Right ventricle myocardium inferior (tissue), 1 donor: ENCODE measurements at regions not wholly inside any gene's neighbourhood (a gene's known extent, or its start where the extent isn't known, plus 50 kb on each side); places are given as distances from the start of the nearest gene placed in this dataset.
"Not testable (repeated sequence)": the region's sequence is repeated elsewhere in the genome, so short reads cannot be mapped to it uniquely, and the experiment has no call there.

Experiments used
- ATAC-seq: fragments of 200-7000 bp; cut with Tn5 transposase; one replicate; pipeline ENCODE4 v1.9.1; 2020; ENCODE audit warnings: mild to moderate bottlenecking, moderate library complexity
- DNase-seq: peaks from one replicate; pipeline ENCODE4 v3.0.0; 2021; ENCODE audit errors: missing footprints
- intact Hi-C: fragments of 100-400 bp; cut with DNase I; formaldehyde crosslinking; loops from one replicate; pipeline ENCODE4 v1.11.0; 2022
- donor health status: DM: no; HTN: yes; CAD: no; lungs with severe emphysema.

- DNase-seq (no peak), ATAC-seq (no peak)
- intact Hi-C loops: loop anchor here (5.0 kb wide), 1 partner anchor 1509 kb away; the partner anchor contains the start of gene INPP4B
These were observed 117.5 kb downstream of the ZNF330 start for GRCh38 chr4:141338238-141338637.

GRCh38 chr4:141339391-141339790 is 118.7 kb downstream of the ZNF330 start:
- no peak for DNase-seq
- intact Hi-C loops: loop anchor here (5.0 kb wide), 1 partner anchor 1508 kb away; the partner anchor contains the start of gene INPP4B
- no peak for ATAC-seq

- intact Hi-C loops: loop anchor here (5.0 to 10.0 kb wide), 2 partner anchors 305 to 1507 kb away; partner anchors contain the start of gene INPP4B
- ATAC-seq (no peak), DNase-seq (no peak)
These were observed 119.3 kb downstream of the ZNF330 start for GRCh38 chr4:141339966-141340365.

GRCh38 chr4:141340458-141340857 is 119.8 kb downstream of the ZNF330 start:
- intact Hi-C loops: loop anchor here (10.0 kb wide), 1 partner anchor 304 kb away; no protein-coding TSS in a partner anchor
- DNase-seq (no peak), ATAC-seq (no peak)

- intact Hi-C loops: loop anchor here (5.0 to 10.0 kb wide), 2 partner anchors 299 to 366 kb away; no protein-coding TSS in a partner anchor
- DNase-seq: no peak
- peak; percentile 65 for ATAC-seq
These were observed 125.4 kb downstream of the ZNF330 start for GRCh38 chr4:141346144-141346543.

- intact Hi-C loops: loop anchor here (5.0 to 10.0 kb wide), 2 partner anchors 297 to 365 kb away; no protein-coding TSS in a partner anchor
These were observed 127.0 kb downstream of the ZNF330 start for GRCh38 chr4:141347684-141348083.

GRCh38 chr4:141348125-141348524 is 127.4 kb downstream of the ZNF330 start:
- intact Hi-C loops: loop anchor here (5.0 to 10.0 kb wide), 2 partner anchors 297 to 364 kb away; no protein-coding TSS in a partner anchor
- ATAC-seq (no peak), DNase-seq (no peak)

More at GRCh38 chr4:141347684-141348083, 127.0 kb downstream of the ZNF330 start:
- no peak for ATAC-seq
- no peak for DNase-seq

GRCh38 chr4:141348573-141348972 is 127.9 kb downstream of the ZNF330 start:
- intact Hi-C loops: loop anchor here (5.0 to 10.0 kb wide), 2 partner anchors 296 to 364 kb away; no protein-coding TSS in a partner anchor
- no peak for ATAC-seq
- DNase-seq: no peak

- intact Hi-C loops: loop anchor here (5.0 to 10.0 kb wide), 2 partner anchors 296 to 363 kb away; no protein-coding TSS in a partner anchor
- no peak for DNase-seq
These were observed 128.5 kb downstream of the ZNF330 start for GRCh38 chr4:141349236-141349635.

GRCh38 chr4:141350122-141350905 is 129.6 kb downstream of the ZNF330 start:
- intact Hi-C loops: no loop called here

More at GRCh38 chr4:141349236-141349635, 128.5 kb downstream of the ZNF330 start:
- no peak for ATAC-seq

GRCh38 chr4:141352331-141352730 is 131.6 kb downstream of the ZNF330 start:
- DNase-seq (no peak), ATAC-seq (no peak)
- intact Hi-C loops: no loop called here

More at GRCh38 chr4:141350122-141350905, 129.6 kb downstream of the ZNF330 start:
- no peak for ATAC-seq
- no peak for DNase-seq

- DNase-seq (no peak), ATAC-seq (peak; percentile 62)
- intact Hi-C loops: no loop called here
These were observed 132.3 kb downstream of the ZNF330 start for GRCh38 chr4:141352909-141353525.

- no peak for DNase-seq
- intact Hi-C loops: no loop called here
- no peak for ATAC-seq
These were observed 135.7 kb downstream of the ZNF330 start for GRCh38 chr4:141356321-141356962.

GRCh38 chr4:141356963-141357335 is 136.3 kb downstream of the ZNF330 start:
- ATAC-seq: no peak

GRCh38 chr4:141368241-141368640 is 147.5 kb downstream of the ZNF330 start:
- DNase-seq, intact Hi-C loops, ATAC-seq: not testable (repeated sequence)

More at GRCh38 chr4:141356963-141357335, 136.3 kb downstream of the ZNF330 start:
- no peak for DNase-seq
- intact Hi-C loops: no loop called here

- intact Hi-C loops: no loop called here
- ATAC-seq (no peak), DNase-seq (no peak)
These were observed 150.5 kb downstream of the ZNF330 start for GRCh38 chr4:141371206-141371605.

- peak; percentile 48 for ATAC-seq
- intact Hi-C loops: no loop called here
These were observed 155.2 kb downstream of the ZNF330 start for GRCh38 chr4:141375855-141376254.

GRCh38 chr4:141376769-141377168 is 156.1 kb downstream of the ZNF330 start:
- intact Hi-C loops: no loop called here
- no peak for ATAC-seq
- no peak for DNase-seq

More at GRCh38 chr4:141375855-141376254, 155.2 kb downstream of the ZNF330 start:
- DNase-seq: no peak

GRCh38 chr4:141387299-141387698 is 166.6 kb downstream of the ZNF330 start:
- ATAC-seq (no peak), DNase-seq (no peak)
- intact Hi-C loops: no loop called here
